ENCODE measurements at regions not wholly inside any gene's neighbourhood (a gene's known extent, or its start where the extent isn't known, plus 50 kb on each side); places are given as distances from the start of the nearest gene placed in this dataset.
"Not testable (repeated sequence)": the region's sequence is repeated elsewhere in the genome, so short reads cannot be mapped to it uniquely, and the experiment has no call there.

- H3K4me3 ChIP-seq (ENCODE audit: low read depth, low read length): no peak overlapping the region
- TF ChIP-seq CTCF (IDR thresholded peaks at IDR 0.05; ENCODE audit: low read depth, low read length): no peak
Observed at GRCh38 chr1:188817814-188818213, 1659.8 kb downstream of the BRINP3 start.

- H3K4me3 ChIP-seq (ENCODE audit: low read depth, low read length): no peak overlapping the region
- TF ChIP-seq CTCF (IDR thresholded peaks at IDR 0.05; ENCODE audit: low read depth, low read length): no peak
Observed at GRCh38 chr1:188822248-188822647, 1655.4 kb downstream of the BRINP3 start.

GRCh38 chr1:188825471-188825870 lies 1652.2 kb downstream of the BRINP3 start:
- TF ChIP-seq CTCF (IDR thresholded peaks at IDR 0.05; ENCODE audit: low read depth, low read length): no peak

GRCh38 chr1:188826800-188827199 lies 1650.9 kb downstream of the BRINP3 start:
- no peak for TF ChIP-seq CTCF (IDR thresholded peaks at IDR 0.05; ENCODE audit: low read depth, low read length)
- no peak overlapping the region for H3K4me3 ChIP-seq (ENCODE audit: low read depth, low read length)

More at GRCh38 chr1:188825471-188825870, 1652.2 kb downstream of the BRINP3 start:
- H3K4me3 ChIP-seq (ENCODE audit: low read depth, low read length): no peak overlapping the region

GRCh38 chr1:188827400-188827799 lies 1650.3 kb downstream of the BRINP3 start:
- TF ChIP-seq CTCF (IDR thresholded peaks at IDR 0.05; ENCODE audit: low read depth, low read length): no peak
- H3K4me3 ChIP-seq (ENCODE audit: low read depth, low read length): no peak overlapping the region

- H3K4me3 ChIP-seq (ENCODE audit: low read depth, low read length): not testable (repeated sequence)
Observed at GRCh38 chr1:188841111-188841696, 1636.5 kb downstream of the BRINP3 start.

GRCh38 chr1:188846468-188846867 lies 1631.2 kb downstream of the BRINP3 start:
- no peak overlapping the region for H3K4me3 ChIP-seq (ENCODE audit: low read depth, low read length)
- TF ChIP-seq CTCF (IDR thresholded peaks at IDR 0.05; ENCODE audit: low read depth, low read length): no peak

GRCh38 chr1:188857526-188858087 lies 1620.1 kb downstream of the BRINP3 start:
- no peak for TF ChIP-seq CTCF (IDR thresholded peaks at IDR 0.05; ENCODE audit: low read depth, low read length)
- no peak overlapping the region for H3K4me3 ChIP-seq (ENCODE audit: low read depth, low read length)

All from WI38 (cell line).